OCI-LY7 (cell line): ENCODE measurements at regions not wholly inside any gene's neighbourhood (a gene's known extent, or its start where the extent isn't known, plus 50 kb on each side); places are given as distances from the start of the nearest gene placed in this dataset.

Experiments used
- BruUV-seq: library from RNA; stranded (reverse); fragments of 400-500 nt; replicated peaks from 2 replicates; lab custom pipeline; 2021; lab: Mats Ljungman, UMichigan
- CTCF ChIA-PET: fragments of 300-600 bp; sonication (Branson Sonifier 250); formaldehyde crosslinking; loops from one replicate; lab custom pipeline; 2022; ENCODE audit warnings: antibody characterized with exemption; ENCODE audit not compliant: unreplicated experiment; lab: Charles Lee
- POLR2A ChIA-PET: fragments of 300-600 bp; sonication (Branson Sonifier 250); formaldehyde crosslinking; loops from one replicate; lab custom pipeline; 2022; ENCODE audit warnings: antibody characterized with exemption; lab: Charles Lee
- DNase-seq: peaks from one replicate; pipeline ENCODE4 v3.0.0-alpha.2; 2015; ENCODE audit warnings: low spot score
- H2AFZ ChIP-seq: fragments of 200-600 bp; sonication (generic), shearing (Covaris generic); 2 replicates; pipeline ENCODE4 v1.6.1; 2014; ENCODE audit warnings: mild to moderate bottlenecking, antibody characterized with exemption, low read length, moderate library complexity
- H3K27ac ChIP-seq: fragments of 200-600 bp; sonication (generic); 2 replicates; pipeline ENCODE4 v1.5.1; 2014; ENCODE audit warnings: mixed run types, low read depth, mild to moderate bottlenecking, moderate library complexity, low read length, inconsistent platforms; ENCODE audit not compliant: poor library complexity, severe bottlenecking
- H3K36me3 ChIP-seq: fragments of 200-600 bp; sonication (generic); 2 replicates; pipeline ENCODE4 v1.6.1; 2014; ENCODE audit warnings: mild to moderate bottlenecking, antibody characterized with exemption, low read length, moderate library complexity, mixed read lengths; ENCODE audit not compliant: insufficient read depth
- H3K4me1 ChIP-seq: fragments of 200-600 bp; sonication (generic); 2 replicates; pipeline ENCODE4 v1.5.1; 2014; ENCODE audit warnings: mild to moderate bottlenecking, low read length; ENCODE audit not compliant: insufficient read depth, poor library complexity, severe bottlenecking
- H3K4me2 ChIP-seq: fragments of 200-600 bp; sonication (generic); 2 replicates; pipeline ENCODE4 v1.6.1; 2014; ENCODE audit warnings: mild to moderate bottlenecking, low read length
- H3K4me3 ChIP-seq: fragments of 200-600 bp; sonication (generic); 2 replicates; pipeline ENCODE4 v1.5.1; 2014; ENCODE audit warnings: mild to moderate bottlenecking, low read depth, low read length; ENCODE audit not compliant: poor library complexity, severe bottlenecking
- H3K79me2 ChIP-seq: fragments of 200-600 bp; sonication (generic); 2 replicates; pipeline ENCODE4 v1.6.1; 2016; ENCODE audit warnings: low read depth, mild to moderate bottlenecking, low read length, moderate library complexity, mixed read lengths; ENCODE audit not compliant: insufficient read depth
- H3K9me2 ChIP-seq: fragments of 200-600 bp; sonication (generic); 2 replicates; pipeline ENCODE4 v1.6.1; 2016; ENCODE audit warnings: mild to moderate bottlenecking, low read length, mixed read lengths; ENCODE audit not compliant: insufficient read depth
- H3K9me3 ChIP-seq: fragments of 200-600 bp; sonication (generic); 2 replicates; pipeline ENCODE4 v1.6.1; 2014; ENCODE audit warnings: mild to moderate bottlenecking, mixed run types, low read length, mixed read lengths
- H4K20me1 ChIP-seq: fragments of 200-600 bp; sonication (generic); 2 replicates; pipeline ENCODE4 v1.6.1; 2014; ENCODE audit warnings: mild to moderate bottlenecking, antibody characterized with exemption, low read length, moderate library complexity, mixed read lengths; ENCODE audit not compliant: insufficient read depth
- CTCF ChIP-seq: fragments of 200-600 bp; sonication (generic); conservative IDR thresholded peaks from 2 replicates; pipeline ENCODE4 v1.5.1; 2014; ENCODE audit warnings: mild to moderate bottlenecking, antibody characterized with exemption, low read length, moderate library complexity, mixed read lengths
- EZH2phosphoT487 ChIP-seq: fragments of 200-600 bp; sonication (generic); IDR thresholded peaks from 2 replicates; pipeline ENCODE4 v1.6.1; 2018; ENCODE audit warnings: low read depth, borderline replicate concordance, mild to moderate bottlenecking, mixed run types, antibody characterized with exemption, low read length, moderate library complexity, mixed read lengths
- intact Hi-C: fragments of 100-400 bp; cut with micrococcal nuclease; formaldehyde crosslinking; loops from one replicate; pipeline ENCODE4 v1.10.0; 2022; ENCODE audit not compliant: unreplicated experiment

GRCh38 chr10:52517012-52517411, 202.9 kb downstream of the DKK1 start:
- H2AFZ ChIP-seq, result no peak overlapping the region
- H3K36me3 ChIP-seq, result no peaks in the 10 kb centered on the region
- H4K20me1 ChIP-seq, result no peaks in the 10 kb centered on the region
- POLR2A ChIA-PET, result interaction anchor here (0.5 to 1.7 kb wide), 4 partner anchors 10 to 186 kb away, joined by 3 to 6 read pairs (median 3); no protein-coding TSS in a partner anchor
- H3K79me2 ChIP-seq, result no peaks in the 10 kb centered on the region
- BruUV-seq, result no TSS peak
- H3K4me2 ChIP-seq, result no peak overlapping the region
- H3K9me2 ChIP-seq, result no peaks in the 10 kb centered on the region
- no peak overlapping the region for H3K4me3 ChIP-seq
- H3K27ac ChIP-seq, result no peak overlapping the region
- no peaks in the 10 kb centered on the region for H3K4me1 ChIP-seq
- H3K9me3 ChIP-seq, result no peaks in the 10 kb centered on the region; the same call in 1 of the 2 replicates
- CTCF ChIA-PET, result no interaction called here
- TF ChIP-seq EZH2phosphoT487 (no peak), CTCF (no peak)
- intact Hi-C loops, result no loop called here
- DNase-seq, result no peak

- no peak overlapping the region for H3K4me2 ChIP-seq
- TF ChIP-seq CTCF, result no peak
- H3K4me3 ChIP-seq, result no peak overlapping the region
- ChIA-PET CTCF (no interaction called here), POLR2A (no interaction called here)
- H3K36me3 ChIP-seq, result no peaks in the 10 kb centered on the region
- H2AFZ ChIP-seq, result no peak overlapping the region
- intact Hi-C loops, result no loop called here
- no peak for DNase-seq
- BruUV-seq, result no TSS peak
- H3K9me2 ChIP-seq, result no peaks in the 10 kb centered on the region
- no peaks in the 10 kb centered on the region for H3K4me1 ChIP-seq
- no peaks in the 10 kb centered on the region for H3K9me3 ChIP-seq
- H3K27ac ChIP-seq, result no peak overlapping the region
- H3K79me2 ChIP-seq, result no peaks in the 10 kb centered on the region
- H4K20me1 ChIP-seq, result no peaks in the 10 kb centered on the region
Observed at GRCh38 chr10:52523696-52524095, 209.6 kb downstream of the DKK1 start.

DNA sequence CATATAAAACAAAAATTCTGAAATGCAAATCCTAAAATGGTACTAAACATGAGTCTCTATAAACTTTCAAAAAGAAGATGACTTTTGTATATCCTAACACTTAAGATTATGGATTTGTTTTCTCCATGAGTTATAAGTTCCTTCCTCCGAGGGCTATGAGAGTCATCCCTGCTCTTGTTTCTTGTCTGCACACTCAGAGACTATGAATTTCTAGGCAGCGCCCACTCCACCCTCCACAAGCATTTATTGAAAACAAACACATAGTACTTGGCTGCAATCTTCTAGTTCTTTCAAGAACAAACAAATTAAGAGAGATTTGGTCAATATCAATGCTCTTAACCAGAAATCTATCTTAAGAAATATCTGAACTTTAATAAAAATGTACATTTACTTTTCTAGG, 211.7 kb downstream of the DKK1 start:
- H3K9me2 ChIP-seq, result no peaks in the 10 kb centered on the region
- H3K9me3 ChIP-seq, result no peaks in the 10 kb centered on the region
- no peak overlapping the region for H3K27ac ChIP-seq
- intact Hi-C loops, result no loop called here
- no peak overlapping the region for H3K4me2 ChIP-seq
- ChIA-PET CTCF (no interaction called here), POLR2A (interaction anchor here (1.3 kb wide), 1 partner anchor 9 kb away, joined by 6 read pairs; no protein-coding TSS in a partner anchor)
- TF ChIP-seq EZH2phosphoT487 (no peak), CTCF (no peak)
- no peak for DNase-seq
- no peaks in the 10 kb centered on the region for H3K4me1 ChIP-seq
- no peak overlapping the region for H3K4me3 ChIP-seq
- H4K20me1 ChIP-seq, result no peaks in the 10 kb centered on the region
- H3K36me3 ChIP-seq, result no peaks in the 10 kb centered on the region
- no peaks in the 10 kb centered on the region for H3K79me2 ChIP-seq
- H2AFZ ChIP-seq, result no peak overlapping the region
- BruUV-seq, result no TSS peak
